RWPE2 (cell line): ENCODE measurements at regions not wholly inside any gene's neighbourhood (a gene's known extent, or its start where the extent isn't known, plus 50 kb on each side); places are given as distances from the start of the nearest gene placed in this dataset.

Experiments
- ATAC-seq: fragments of 200-7000 bp; cut with Tn5 transposase; 3 replicates; pipeline ENCODE4 v1.9.1; 2021; ENCODE audit warnings: low read depth
- DNase-seq: peaks from one replicate; pipeline ENCODE4 v3.0.0-alpha.2; 2020; ENCODE audit warnings: low spot score
- H3K27ac ChIP-seq: fragments of 450-650 bp; 2 replicates; pipeline ENCODE4 v1.5.1; 2017; ENCODE audit warnings: mild to moderate bottlenecking; ENCODE audit not compliant: poor library complexity, severe bottlenecking
- H3K27me3 ChIP-seq: fragments of 250-450 bp; sonication (Bioruptor Pico); 2 replicates; pipeline ENCODE4 v1.5.1; 2021; ENCODE audit warnings: mild to moderate bottlenecking, moderate library complexity; ENCODE audit not compliant: insufficient read depth, poor library complexity, severe bottlenecking
- H3K36me3 ChIP-seq: fragments of 250-450 bp; sonication (Bioruptor Pico); 2 replicates; pipeline ENCODE4 v1.5.1; 2020; ENCODE audit warnings: low read depth, mild to moderate bottlenecking, moderate library complexity
- H3K4me1 ChIP-seq: fragments of 250-450 bp; sonication (Bioruptor Pico); 2 replicates; pipeline ENCODE4 v1.5.1; 2021; ENCODE audit warnings: mild to moderate bottlenecking, moderate library complexity; ENCODE audit not compliant: insufficient read depth, poor library complexity, severe bottlenecking
- H3K4me3 ChIP-seq: fragments of 250-450 bp; sonication (Bioruptor Pico); 2 replicates; pipeline ENCODE4 v1.5.1; 2021; ENCODE audit warnings: mild to moderate bottlenecking, moderate library complexity; ENCODE audit not compliant: severe bottlenecking
- H3K9me3 ChIP-seq: fragments of 250-450 bp; sonication (Bioruptor Pico); 2 replicates; pipeline ENCODE4 v1.5.1; 2021; ENCODE audit warnings: mild to moderate bottlenecking, moderate library complexity; ENCODE audit not compliant: severe bottlenecking
- TF ChIP-seq, protein P1 (sequence below): fragments of 450-650 bp; IDR thresholded peaks from one replicate; pipeline ENCODE4 v1.5.1; 2017; ENCODE audit warnings: mild to moderate bottlenecking, moderate library complexity; ENCODE audit not compliant: poor library complexity, severe bottlenecking

DNA sequence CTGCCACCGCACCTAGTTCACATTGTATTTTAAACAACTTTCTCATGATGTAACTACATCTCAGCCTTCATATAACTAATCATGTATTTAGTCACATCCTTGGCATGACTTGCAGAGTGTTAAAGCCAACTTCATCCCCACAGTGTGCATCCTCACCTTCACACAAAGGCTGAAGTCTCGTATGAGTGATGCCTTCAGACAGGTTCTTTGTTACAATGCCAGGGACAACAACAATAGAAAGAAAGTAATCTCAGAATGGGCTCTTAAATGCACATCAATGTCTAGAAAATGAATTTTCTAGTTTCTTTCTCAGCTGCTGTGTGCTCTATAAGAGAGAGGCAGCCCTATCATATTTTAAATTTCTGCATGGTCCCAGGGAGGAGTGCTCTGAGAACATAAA, 221.3 kb downstream of the DIO2 start:
- Histone ChIP-seq H3K4me3 (no peak overlapping the region), H3K27me3 (no peaks in the 10 kb centered on the region), H3K9me3 (no peaks in the 10 kb centered on the region), H3K27ac (no peak overlapping the region), H3K36me3 (no peaks in the 10 kb centered on the region), H3K4me1 (no peaks in the 10 kb centered on the region)
- ATAC-seq (no peak), DNase-seq (no peak)
- TF ChIP-seq, protein P1, sequence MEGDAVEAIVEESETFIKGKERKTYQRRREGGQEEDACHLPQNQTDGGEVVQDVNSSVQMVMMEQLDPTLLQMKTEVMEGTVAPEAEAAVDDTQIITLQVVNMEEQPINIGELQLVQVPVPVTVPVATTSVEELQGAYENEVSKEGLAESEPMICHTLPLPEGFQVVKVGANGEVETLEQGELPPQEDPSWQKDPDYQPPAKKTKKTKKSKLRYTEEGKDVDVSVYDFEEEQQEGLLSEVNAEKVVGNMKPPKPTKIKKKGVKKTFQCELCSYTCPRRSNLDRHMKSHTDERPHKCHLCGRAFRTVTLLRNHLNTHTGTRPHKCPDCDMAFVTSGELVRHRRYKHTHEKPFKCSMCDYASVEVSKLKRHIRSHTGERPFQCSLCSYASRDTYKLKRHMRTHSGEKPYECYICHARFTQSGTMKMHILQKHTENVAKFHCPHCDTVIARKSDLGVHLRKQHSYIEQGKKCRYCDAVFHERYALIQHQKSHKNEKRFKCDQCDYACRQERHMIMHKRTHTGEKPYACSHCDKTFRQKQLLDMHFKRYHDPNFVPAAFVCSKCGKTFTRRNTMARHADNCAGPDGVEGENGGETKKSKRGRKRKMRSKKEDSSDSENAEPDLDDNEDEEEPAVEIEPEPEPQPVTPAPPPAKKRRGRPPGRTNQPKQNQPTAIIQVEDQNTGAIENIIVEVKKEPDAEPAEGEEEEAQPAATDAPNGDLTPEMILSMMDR = no peak

DNA sequence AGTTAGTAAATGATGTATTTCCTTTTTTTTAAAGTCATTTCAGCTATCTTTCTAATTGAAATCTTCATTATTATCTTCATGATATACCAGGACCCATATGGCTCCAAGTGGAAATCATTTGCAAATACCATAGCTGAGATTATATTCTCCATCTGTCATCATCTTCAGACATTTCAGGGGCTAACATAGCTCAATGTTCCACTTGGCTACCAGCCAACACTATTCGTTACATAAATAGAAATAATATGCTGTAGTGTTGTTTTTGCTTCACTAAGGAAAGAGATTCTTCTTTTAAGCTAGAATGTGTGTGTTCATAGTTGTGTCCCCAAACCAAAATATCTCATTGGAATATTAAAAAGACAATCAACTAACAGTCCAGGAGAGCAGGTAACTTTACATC, 225.1 kb downstream of the DIO2 start:
- ATAC-seq (no peak), DNase-seq (no peak)
- Histone ChIP-seq H3K4me3 (no peak overlapping the region), H3K4me1 (peaks cover 3% of the 10 kb centered on the region), H3K27me3 (peaks cover 4% of the 10 kb centered on the region), H3K9me3 (no peaks in the 10 kb centered on the region), H3K36me3 (no peaks in the 10 kb centered on the region), H3K27ac (no peak overlapping the region)
- TF ChIP-seq, protein P1 = no peak

DNA sequence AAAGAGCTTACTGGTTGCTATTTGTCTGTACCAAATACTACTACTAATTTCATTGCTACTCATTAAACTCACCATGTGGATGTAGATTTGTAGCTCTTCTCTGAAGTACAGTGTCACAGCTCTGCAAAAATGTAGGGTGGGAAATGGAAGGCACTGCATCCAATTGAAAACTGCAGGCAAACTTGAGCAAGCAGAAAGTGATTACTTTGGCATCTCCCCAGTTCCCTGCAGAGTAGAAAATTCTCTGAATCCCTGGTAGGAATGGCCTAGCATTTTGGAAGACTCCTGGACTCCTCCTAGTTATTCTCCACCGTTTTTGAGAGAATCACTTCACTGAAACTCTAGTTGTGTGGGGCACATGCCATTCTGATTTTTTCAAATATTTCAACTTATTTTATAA, 239.1 kb downstream of the DIO2 start:
- Histone ChIP-seq H3K27ac (no peak overlapping the region), H3K4me1 (no peaks in the 10 kb centered on the region), H3K4me3 (no peak overlapping the region), H3K27me3 (no peaks in the 10 kb centered on the region), H3K36me3 (no peaks in the 10 kb centered on the region), H3K9me3 (no peaks in the 10 kb centered on the region)
- no peak for DNase-seq
- ATAC-seq = no peak
- TF ChIP-seq, protein P1 = no peak

- Histone ChIP-seq H3K27me3 (no peaks in the 10 kb centered on the region), H3K4me3 (no peak overlapping the region), H3K36me3 (no peaks in the 10 kb centered on the region), H3K4me1 (no peaks in the 10 kb centered on the region), H3K27ac (no peak overlapping the region), H3K9me3 (no peaks in the 10 kb centered on the region)
- no peak for ATAC-seq
- no peak for DNase-seq
- TF ChIP-seq, protein P1 = no peak
These were observed 240.0 kb downstream of the DIO2 start for GRCh38 chr14:79971330-79971729.

GRCh38 chr14:79967453-79967852, 243.9 kb downstream of the DIO2 start:
- Histone ChIP-seq H3K27ac (no peak overlapping the region), H3K36me3 (no peaks in the 10 kb centered on the region), H3K27me3 (no peaks in the 10 kb centered on the region), H3K4me3 (no peak overlapping the region), H3K4me1 (no peaks in the 10 kb centered on the region), H3K9me3 (no peaks in the 10 kb centered on the region)
- no peak for ATAC-seq
- no peak for DNase-seq
- TF ChIP-seq, protein P1 = no peak
